ENCODE measurements at regions not wholly inside any gene's neighbourhood (a gene's known extent, or its start where the extent isn't known, plus 50 kb on each side); places are given as distances from the start of the nearest gene placed in this dataset.

DNA sequence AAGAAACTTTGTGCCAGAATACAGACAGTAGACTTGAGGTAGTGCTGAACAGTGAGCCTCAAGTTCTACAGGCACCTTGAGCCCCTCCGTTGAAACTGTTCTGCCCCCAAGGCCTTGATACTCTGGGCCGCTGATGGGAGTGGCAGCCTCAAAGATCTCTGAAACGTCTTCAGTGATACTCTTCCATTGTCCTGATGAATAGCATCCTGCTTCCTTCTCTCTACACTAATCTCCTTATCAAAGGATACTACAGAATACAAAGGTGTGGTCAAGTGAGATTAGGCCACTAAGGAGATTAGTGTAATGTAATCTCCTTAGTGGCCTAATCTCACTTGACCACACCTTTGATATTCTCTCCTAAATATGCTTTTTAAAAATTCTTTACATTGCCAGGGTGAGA is 419.8 kb upstream of the SEL1L start:
- no peak overlapping the region for H3K27ac ChIP-seq
- H3K9me3 ChIP-seq = no peaks in the 10 kb centered on the region
- no peaks in the 10 kb centered on the region for H3K27me3 ChIP-seq
- intact Hi-C loops (cut with DNase I) = no loop called here
- WGBS, 2 donors = 71% methylated on average over 3 of the region's 3 CpGs
- H3K4me1 ChIP-seq = no peaks in the 10 kb centered on the region
- DNase-seq = no peak
- H3K4me3 ChIP-seq = no peak overlapping the region
- TF ChIP-seq POLR2AphosphoS5 (IDR thresholded peaks at IDR 0.05) (no peak), POLR2A (IDR thresholded peaks at IDR 0.05) (no peak), EP300 (IDR thresholded peaks at IDR 0.05) (no peak)
- TF ChIP-seq, protein P1, sequence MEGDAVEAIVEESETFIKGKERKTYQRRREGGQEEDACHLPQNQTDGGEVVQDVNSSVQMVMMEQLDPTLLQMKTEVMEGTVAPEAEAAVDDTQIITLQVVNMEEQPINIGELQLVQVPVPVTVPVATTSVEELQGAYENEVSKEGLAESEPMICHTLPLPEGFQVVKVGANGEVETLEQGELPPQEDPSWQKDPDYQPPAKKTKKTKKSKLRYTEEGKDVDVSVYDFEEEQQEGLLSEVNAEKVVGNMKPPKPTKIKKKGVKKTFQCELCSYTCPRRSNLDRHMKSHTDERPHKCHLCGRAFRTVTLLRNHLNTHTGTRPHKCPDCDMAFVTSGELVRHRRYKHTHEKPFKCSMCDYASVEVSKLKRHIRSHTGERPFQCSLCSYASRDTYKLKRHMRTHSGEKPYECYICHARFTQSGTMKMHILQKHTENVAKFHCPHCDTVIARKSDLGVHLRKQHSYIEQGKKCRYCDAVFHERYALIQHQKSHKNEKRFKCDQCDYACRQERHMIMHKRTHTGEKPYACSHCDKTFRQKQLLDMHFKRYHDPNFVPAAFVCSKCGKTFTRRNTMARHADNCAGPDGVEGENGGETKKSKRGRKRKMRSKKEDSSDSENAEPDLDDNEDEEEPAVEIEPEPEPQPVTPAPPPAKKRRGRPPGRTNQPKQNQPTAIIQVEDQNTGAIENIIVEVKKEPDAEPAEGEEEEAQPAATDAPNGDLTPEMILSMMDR (IDR thresholded peaks at IDR 0.05) = no peak
- H3K36me3 ChIP-seq = no peaks in the 10 kb centered on the region

DNA sequence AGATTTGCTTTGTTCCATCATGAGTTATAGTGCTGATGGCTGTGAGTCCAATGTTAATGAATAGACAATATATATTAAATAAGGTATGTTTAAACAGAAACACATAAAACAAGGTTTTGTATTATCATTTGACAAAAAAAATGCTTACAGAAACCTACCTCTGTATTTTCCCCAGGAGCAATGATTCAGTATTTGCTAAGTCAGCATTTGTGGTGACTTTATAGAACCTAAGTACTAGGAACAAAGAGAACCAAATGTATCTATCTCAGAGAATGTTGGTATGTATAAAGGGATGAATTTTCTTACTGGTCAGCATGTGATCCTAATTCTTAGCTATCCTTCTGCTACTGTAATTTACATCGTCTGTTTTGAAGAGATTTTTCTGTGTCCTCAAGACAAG is 421.5 kb upstream of the SEL1L start:
- WGBS, 2 donors = 89 to 92% methylated on average over 1 of the region's 1 CpG
- TF ChIP-seq, protein P1 (IDR thresholded peaks at IDR 0.05) = no peak
- no peak for TF ChIP-seq EP300 (IDR thresholded peaks at IDR 0.05)
- TF ChIP-seq POLR2A (IDR thresholded peaks at IDR 0.05) = no peak
- no peak for TF ChIP-seq POLR2AphosphoS5 (IDR thresholded peaks at IDR 0.05)
- no peaks in the 10 kb centered on the region for H3K4me1 ChIP-seq
- no peak for DNase-seq
- no peak overlapping the region for H3K27ac ChIP-seq
- H3K27me3 ChIP-seq = no peaks in the 10 kb centered on the region
- no peak overlapping the region for H3K4me3 ChIP-seq
- H3K36me3 ChIP-seq = no peaks in the 10 kb centered on the region
- intact Hi-C loops (cut with DNase I) = no loop called here
- H3K9me3 ChIP-seq = peaks cover 0 to 1% (median 0%) of the 10 kb centered on the region in 4 donors

DNA sequence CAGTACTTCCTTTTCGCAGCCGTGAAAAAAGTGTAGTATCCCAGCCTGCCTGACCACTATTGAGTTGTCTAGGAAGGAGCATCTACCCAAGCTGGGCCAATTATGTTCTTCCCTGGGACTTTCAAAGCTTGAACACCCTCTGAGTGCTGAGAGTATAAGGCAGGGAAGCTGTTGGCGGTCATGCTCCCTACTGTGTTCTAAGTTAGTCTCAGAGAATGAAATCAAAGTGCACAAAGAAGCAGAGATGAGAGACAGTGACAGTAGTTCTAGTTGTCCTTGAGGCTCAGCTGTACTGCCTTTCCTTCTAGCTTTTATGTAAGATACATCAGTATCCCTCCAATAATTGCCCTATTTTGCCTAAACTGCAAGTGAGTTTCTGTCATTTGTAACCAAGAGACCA is 427.1 kb upstream of the SEL1L start:
- H3K36me3 ChIP-seq = no peaks in the 10 kb centered on the region
- no peak for DNase-seq
- no peaks in the 10 kb centered on the region for H3K4me1 ChIP-seq
- H3K27ac ChIP-seq = no peak overlapping the region
- no peak overlapping the region for H3K4me3 ChIP-seq
- intact Hi-C loops (cut with DNase I) = no loop called here
- peaks cover 0 to 3% (median 0%) of the 10 kb centered on the region in 4 donors for H3K9me3 ChIP-seq
- TF ChIP-seq POLR2AphosphoS5 (IDR thresholded peaks at IDR 0.05) = no peak
- TF ChIP-seq, protein P1 (IDR thresholded peaks at IDR 0.05) = no peak
- TF ChIP-seq EP300 (IDR thresholded peaks at IDR 0.05) = no peak
- no peak for TF ChIP-seq POLR2A (IDR thresholded peaks at IDR 0.05)
- H3K27me3 ChIP-seq = no peaks in the 10 kb centered on the region
- WGBS, 2 donors = 93% methylated on average over 3 of the region's 3 CpGs

DNA sequence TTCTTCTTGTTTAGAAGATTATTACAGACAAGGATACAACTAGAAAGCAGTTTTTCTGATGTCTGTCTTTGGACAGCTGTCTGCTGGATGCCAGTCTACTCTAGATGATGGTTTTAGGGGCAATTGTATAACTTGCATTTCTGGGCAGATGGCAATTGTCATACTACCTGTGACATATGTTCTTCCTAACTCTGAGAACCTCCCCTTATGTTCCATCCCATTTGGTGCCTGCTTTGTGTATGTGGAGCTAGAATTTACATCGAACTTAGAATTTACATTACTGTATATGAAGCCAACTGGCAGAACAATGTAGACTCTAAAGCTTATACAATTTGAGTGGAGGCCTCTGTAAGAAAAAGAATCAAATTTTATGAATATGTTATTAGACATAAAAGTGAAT is 430.2 kb upstream of the SEL1L start:
- 76 to 81% methylated on average over 1 of the region's 1 CpG for WGBS, 2 donors
- Histone ChIP-seq H3K9me3 (peaks cover 0 to 9% (median 1%) of the 10 kb centered on the region in 4 donors), H3K4me3 (no peak overlapping the region), H3K27ac (no peak overlapping the region), H3K27me3 (no peaks in the 10 kb centered on the region), H3K4me1 (no peaks in the 10 kb centered on the region), H3K36me3 (no peaks in the 10 kb centered on the region)
- intact Hi-C loops (cut with DNase I) = no loop called here
- TF ChIP-seq POLR2AphosphoS5 (IDR thresholded peaks at IDR 0.05) = no peak
- TF ChIP-seq, protein P1 (IDR thresholded peaks at IDR 0.05) = no peak
- TF ChIP-seq POLR2A (IDR thresholded peaks at IDR 0.05) = no peak
- TF ChIP-seq EP300 (IDR thresholded peaks at IDR 0.05) = no peak
- DNase-seq = no peak

DNA sequence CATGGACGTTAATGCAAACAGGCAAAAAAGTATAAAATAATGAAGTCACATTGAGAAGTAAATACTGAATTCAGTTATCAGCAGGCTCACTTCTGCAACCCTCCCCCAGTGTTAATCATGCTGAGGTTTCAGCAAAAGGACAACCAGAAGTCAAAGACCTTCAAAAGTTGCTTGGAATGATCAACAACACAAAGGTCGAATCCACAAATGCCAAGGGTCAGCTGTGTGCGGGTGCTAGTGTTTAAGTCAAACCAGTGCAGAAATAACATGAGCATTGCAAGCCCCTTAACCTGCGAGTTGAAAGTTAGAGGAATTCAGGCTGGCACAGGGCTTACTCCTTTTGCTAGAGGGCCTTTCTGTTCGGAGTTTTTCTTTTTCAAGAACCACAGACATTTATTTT is 436.7 kb upstream of the SEL1L start:
- peaks cover 0 to 14% (median 0%) of the 10 kb centered on the region in 4 donors for H3K9me3 ChIP-seq
- no peak for DNase-seq
- H3K4me3 ChIP-seq = no peak overlapping the region
- H3K4me1 ChIP-seq = no peaks in the 10 kb centered on the region
- WGBS, 2 donors = 49 to 60% methylated on average over 5 of the region's 5 CpGs
- intact Hi-C loops (cut with DNase I) = no loop called here
- H3K36me3 ChIP-seq = no peaks in the 10 kb centered on the region
- no peaks in the 10 kb centered on the region for H3K27me3 ChIP-seq
- TF ChIP-seq, protein P1 (IDR thresholded peaks at IDR 0.05) = no peak
- no peak for TF ChIP-seq POLR2A (IDR thresholded peaks at IDR 0.05)
- TF ChIP-seq POLR2AphosphoS5 (IDR thresholded peaks at IDR 0.05) = no peak
- TF ChIP-seq EP300 (IDR thresholded peaks at IDR 0.05) = no peak
- no peak overlapping the region for H3K27ac ChIP-seq

Data from sigmoid colon (tissue), 6 donors.